HG03039 (cell line): ENCODE measurements at regions not wholly inside any gene's neighbourhood (a gene's known extent, or its start where the extent isn't known, plus 50 kb on each side); places are given as distances from the start of the nearest gene placed in this dataset.
"Not testable (repeated sequence)": the region's sequence is repeated elsewhere in the genome, so short reads cannot be mapped to it uniquely, and the experiment has no call there.

Source experiments
- ATAC-seq: cut with Tn5 transposase; IDR thresholded peaks from one replicate; pipeline ENCODE4 v1.9.1; 2021; ENCODE audit warnings: mild to moderate bottlenecking, moderate library complexity; ENCODE audit not compliant: unreplicated experiment

- no peak for ATAC-seq
These were observed 112.8 kb upstream of the DUSP22 start for GRCh38 chr6:179340-179950.

- not testable (repeated sequence) for ATAC-seq
These were observed 112.1 kb upstream of the DUSP22 start for GRCh38 chr6:180091-180694.

- no peak for ATAC-seq
These were observed 111.1 kb upstream of the DUSP22 start for GRCh38 chr6:181049-181654.

GRCh38 chr6:183668-184067, 108.6 kb upstream of the DUSP22 start:
- ATAC-seq: no peak

- ATAC-seq: no peak
These were observed 108.1 kb upstream of the DUSP22 start for GRCh38 chr6:184161-184700.

GRCh38 chr6:186340-186965, 105.8 kb upstream of the DUSP22 start:
- ATAC-seq: no peak

GRCh38 chr6:187210-187861, 105.0 kb upstream of the DUSP22 start:
- ATAC-seq: no peak

- peak; percentile 68 for ATAC-seq
These were observed 103.2 kb upstream of the DUSP22 start for GRCh38 chr6:188821-189655.

GRCh38 chr6:189676-190075, 102.6 kb upstream of the DUSP22 start:
- ATAC-seq: no peak

- ATAC-seq: no peak
These were observed 101.5 kb upstream of the DUSP22 start for GRCh38 chr6:190596-191395.

- ATAC-seq: no peak
These were observed 100.6 kb upstream of the DUSP22 start for GRCh38 chr6:191487-192312.

- no peak for ATAC-seq
These were observed 100.0 kb upstream of the DUSP22 start for GRCh38 chr6:192313-192664.

GRCh38 chr6:193180-193579, 99.1 kb upstream of the DUSP22 start:
- no peak for ATAC-seq

GRCh38 chr6:193773-194310, 98.4 kb upstream of the DUSP22 start:
- ATAC-seq: no peak

GRCh38 chr6:195861-196360, 96.4 kb upstream of the DUSP22 start:
- no peak for ATAC-seq

GRCh38 chr6:196543-196942, 95.7 kb upstream of the DUSP22 start:
- ATAC-seq: no peak

GRCh38 chr6:203661-204060, 88.6 kb upstream of the DUSP22 start:
- ATAC-seq: no peak

GRCh38 chr6:206264-206663, 86.0 kb upstream of the DUSP22 start:
- no peak for ATAC-seq
